ENCODE measurements at regions not wholly inside any gene's neighbourhood (a gene's known extent, or its start where the extent isn't known, plus 50 kb on each side); places are given as distances from the start of the nearest gene placed in this dataset.

DNA sequence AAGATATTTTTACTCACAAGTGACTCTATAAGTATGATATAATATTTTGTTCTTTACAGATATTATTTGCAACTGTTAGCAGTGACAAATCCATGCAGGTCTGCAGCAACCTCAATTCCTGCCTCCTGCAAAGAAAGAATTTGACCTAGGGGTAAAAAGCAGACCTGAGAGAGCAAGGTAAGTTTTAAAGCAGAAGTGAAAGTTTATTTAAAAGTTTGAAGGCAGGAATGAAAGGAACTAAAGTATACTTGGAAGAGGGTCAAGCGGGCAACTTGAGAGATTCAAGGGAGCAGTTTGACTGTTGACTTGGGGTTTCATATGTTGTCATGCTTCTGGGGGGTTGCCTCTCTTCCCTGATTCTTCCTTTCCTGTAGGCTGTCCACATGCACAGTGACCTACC, 520.1 kb upstream of the PCDH20 start:
- TF ChIP-seq, protein P1, sequence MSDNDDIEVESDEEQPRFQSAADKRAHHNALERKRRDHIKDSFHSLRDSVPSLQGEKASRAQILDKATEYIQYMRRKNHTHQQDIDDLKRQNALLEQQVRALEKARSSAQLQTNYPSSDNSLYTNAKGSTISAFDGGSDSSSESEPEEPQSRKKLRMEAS (IDR thresholded peaks at IDR 0.05) = no peak
- TF ChIP-seq, protein P2, sequence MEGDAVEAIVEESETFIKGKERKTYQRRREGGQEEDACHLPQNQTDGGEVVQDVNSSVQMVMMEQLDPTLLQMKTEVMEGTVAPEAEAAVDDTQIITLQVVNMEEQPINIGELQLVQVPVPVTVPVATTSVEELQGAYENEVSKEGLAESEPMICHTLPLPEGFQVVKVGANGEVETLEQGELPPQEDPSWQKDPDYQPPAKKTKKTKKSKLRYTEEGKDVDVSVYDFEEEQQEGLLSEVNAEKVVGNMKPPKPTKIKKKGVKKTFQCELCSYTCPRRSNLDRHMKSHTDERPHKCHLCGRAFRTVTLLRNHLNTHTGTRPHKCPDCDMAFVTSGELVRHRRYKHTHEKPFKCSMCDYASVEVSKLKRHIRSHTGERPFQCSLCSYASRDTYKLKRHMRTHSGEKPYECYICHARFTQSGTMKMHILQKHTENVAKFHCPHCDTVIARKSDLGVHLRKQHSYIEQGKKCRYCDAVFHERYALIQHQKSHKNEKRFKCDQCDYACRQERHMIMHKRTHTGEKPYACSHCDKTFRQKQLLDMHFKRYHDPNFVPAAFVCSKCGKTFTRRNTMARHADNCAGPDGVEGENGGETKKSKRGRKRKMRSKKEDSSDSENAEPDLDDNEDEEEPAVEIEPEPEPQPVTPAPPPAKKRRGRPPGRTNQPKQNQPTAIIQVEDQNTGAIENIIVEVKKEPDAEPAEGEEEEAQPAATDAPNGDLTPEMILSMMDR (IDR thresholded peaks at IDR 0.05; ENCODE audit: low read depth, low read length, missing input control) = no peak
- TF ChIP-seq GABPA (IDR thresholded peaks at IDR 0.05 in 1 of 2, conservative IDR thresholded peaks at IDR 0.05 in 1 of 2) (no peak), JUND (IDR thresholded peaks at IDR 0.05) (no peak), YY1 (IDR thresholded peaks at IDR 0.05) (no peak), TAF1 (conservative IDR thresholded peaks at IDR 0.05) (no peak), EGR1 (IDR thresholded peaks at IDR 0.05; ENCODE audit: low read depth in 2 of 2) (no peak), FOXA1 (IDR thresholded peaks at IDR 0.05) (no peak), RAD21 (IDR thresholded peaks at IDR 0.05) (no peak), SP1 (IDR thresholded peaks at IDR 0.05) (no peak)
- TF ChIP-seq, protein P3, sequence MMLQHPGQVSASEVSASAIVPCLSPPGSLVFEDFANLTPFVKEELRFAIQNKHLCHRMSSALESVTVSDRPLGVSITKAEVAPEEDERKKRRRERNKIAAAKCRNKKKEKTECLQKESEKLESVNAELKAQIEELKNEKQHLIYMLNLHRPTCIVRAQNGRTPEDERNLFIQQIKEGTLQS (IDR thresholded peaks at IDR 0.05) = no peak
- TF ChIP-seq, protein P4, sequence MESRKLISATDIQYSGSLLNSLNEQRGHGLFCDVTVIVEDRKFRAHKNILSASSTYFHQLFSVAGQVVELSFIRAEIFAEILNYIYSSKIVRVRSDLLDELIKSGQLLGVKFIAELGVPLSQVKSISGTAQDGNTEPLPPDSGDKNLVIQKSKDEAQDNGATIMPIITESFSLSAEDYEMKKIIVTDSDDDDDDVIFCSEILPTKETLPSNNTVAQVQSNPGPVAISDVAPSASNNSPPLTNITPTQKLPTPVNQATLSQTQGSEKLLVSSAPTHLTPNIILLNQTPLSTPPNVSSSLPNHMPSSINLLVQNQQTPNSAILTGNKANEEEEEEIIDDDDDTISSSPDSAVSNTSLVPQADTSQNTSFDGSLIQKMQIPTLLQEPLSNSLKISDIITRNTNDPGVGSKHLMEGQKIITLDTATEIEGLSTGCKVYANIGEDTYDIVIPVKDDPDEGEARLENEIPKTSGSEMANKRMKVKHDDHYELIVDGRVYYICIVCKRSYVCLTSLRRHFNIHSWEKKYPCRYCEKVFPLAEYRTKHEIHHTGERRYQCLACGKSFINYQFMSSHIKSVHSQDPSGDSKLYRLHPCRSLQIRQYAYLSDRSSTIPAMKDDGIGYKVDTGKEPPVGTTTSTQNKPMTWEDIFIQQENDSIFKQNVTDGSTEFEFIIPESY (IDR thresholded peaks at IDR 0.05) = no peak
- TF ChIP-seq, protein P5, sequence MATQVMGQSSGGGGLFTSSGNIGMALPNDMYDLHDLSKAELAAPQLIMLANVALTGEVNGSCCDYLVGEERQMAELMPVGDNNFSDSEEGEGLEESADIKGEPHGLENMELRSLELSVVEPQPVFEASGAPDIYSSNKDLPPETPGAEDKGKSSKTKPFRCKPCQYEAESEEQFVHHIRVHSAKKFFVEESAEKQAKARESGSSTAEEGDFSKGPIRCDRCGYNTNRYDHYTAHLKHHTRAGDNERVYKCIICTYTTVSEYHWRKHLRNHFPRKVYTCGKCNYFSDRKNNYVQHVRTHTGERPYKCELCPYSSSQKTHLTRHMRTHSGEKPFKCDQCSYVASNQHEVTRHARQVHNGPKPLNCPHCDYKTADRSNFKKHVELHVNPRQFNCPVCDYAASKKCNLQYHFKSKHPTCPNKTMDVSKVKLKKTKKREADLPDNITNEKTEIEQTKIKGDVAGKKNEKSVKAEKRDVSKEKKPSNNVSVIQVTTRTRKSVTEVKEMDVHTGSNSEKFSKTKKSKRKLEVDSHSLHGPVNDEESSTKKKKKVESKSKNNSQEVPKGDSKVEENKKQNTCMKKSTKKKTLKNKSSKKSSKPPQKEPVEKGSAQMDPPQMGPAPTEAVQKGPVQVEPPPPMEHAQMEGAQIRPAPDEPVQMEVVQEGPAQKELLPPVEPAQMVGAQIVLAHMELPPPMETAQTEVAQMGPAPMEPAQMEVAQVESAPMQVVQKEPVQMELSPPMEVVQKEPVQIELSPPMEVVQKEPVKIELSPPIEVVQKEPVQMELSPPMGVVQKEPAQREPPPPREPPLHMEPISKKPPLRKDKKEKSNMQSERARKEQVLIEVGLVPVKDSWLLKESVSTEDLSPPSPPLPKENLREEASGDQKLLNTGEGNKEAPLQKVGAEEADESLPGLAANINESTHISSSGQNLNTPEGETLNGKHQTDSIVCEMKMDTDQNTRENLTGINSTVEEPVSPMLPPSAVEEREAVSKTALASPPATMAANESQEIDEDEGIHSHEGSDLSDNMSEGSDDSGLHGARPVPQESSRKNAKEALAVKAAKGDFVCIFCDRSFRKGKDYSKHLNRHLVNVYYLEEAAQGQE (IDR thresholded peaks at IDR 0.05) = no peak

All from liver (tissue), 3 donors.